ENCODE measurements at regions not wholly inside any gene's neighbourhood (a gene's known extent, or its start where the extent isn't known, plus 50 kb on each side); places are given as distances from the start of the nearest gene placed in this dataset.

DNA sequence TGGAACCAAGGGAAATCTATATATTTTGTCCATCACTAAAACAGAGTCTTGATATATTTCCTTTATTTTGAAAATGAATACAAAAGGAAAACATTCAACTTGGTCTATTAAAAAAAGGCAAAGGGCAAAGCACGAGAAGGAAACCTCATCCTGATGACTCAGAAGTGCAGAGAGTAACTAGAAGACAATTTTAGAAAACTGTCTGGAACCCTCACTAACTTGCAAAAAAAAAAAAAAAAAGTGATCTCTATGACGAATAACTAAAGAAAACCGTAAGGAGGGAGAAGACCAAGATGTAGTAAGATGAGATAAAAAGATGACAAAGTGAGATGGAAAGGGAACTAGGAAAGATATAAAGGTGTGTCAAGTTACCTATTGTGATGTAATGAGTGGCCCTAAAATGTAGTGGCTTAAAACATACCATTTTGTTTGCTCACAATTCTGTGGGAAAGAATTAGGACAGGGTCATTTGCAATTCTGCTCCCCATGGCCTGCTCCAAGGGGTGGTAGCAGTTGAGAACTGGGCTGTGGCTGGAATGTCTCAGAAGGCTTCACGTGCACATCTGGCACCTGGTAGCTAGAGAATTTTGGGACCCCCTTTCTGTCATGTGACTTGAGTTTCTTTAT lies 303.0 kb downstream of the DYSF start:
- Histone ChIP-seq H3K27me3 (replicated peaks; ENCODE audit: insufficient read depth, low read length) (no peaks in the 10 kb centered on the region), H3K79me2 (ENCODE audit: low read length) (no peaks in the 10 kb centered on the region), H3K4me2 (ENCODE audit: low read depth, low read length) (no peak overlapping the region), H3K9me2 (replicated peaks; ENCODE audit: insufficient read depth, low read length) (no peaks in the 10 kb centered on the region), H3K36me3 (replicated peaks; ENCODE audit: insufficient read depth, low read length) (no peaks in the 10 kb centered on the region), H3F3A (ENCODE audit: insufficient read depth, low read length) (no peaks in the 10 kb centered on the region), H3K27ac (ENCODE audit: low read length) (no peak overlapping the region), H3K4me3 (ENCODE audit: low read length) (no peak overlapping the region), H4K20me1 (ENCODE audit: insufficient read depth, low read length) (no peaks in the 10 kb centered on the region), H3K4me1 (ENCODE audit: low read length) (no peaks in the 10 kb centered on the region), H3K9ac (ENCODE audit: low read length) (no peak overlapping the region), H2AFZ (ENCODE audit: low read length) (no peak overlapping the region), H3K9me3 (replicated peaks; ENCODE audit: insufficient read depth, low read length) (no peaks in the 10 kb centered on the region)
- TF ChIP-seq, protein P1, sequence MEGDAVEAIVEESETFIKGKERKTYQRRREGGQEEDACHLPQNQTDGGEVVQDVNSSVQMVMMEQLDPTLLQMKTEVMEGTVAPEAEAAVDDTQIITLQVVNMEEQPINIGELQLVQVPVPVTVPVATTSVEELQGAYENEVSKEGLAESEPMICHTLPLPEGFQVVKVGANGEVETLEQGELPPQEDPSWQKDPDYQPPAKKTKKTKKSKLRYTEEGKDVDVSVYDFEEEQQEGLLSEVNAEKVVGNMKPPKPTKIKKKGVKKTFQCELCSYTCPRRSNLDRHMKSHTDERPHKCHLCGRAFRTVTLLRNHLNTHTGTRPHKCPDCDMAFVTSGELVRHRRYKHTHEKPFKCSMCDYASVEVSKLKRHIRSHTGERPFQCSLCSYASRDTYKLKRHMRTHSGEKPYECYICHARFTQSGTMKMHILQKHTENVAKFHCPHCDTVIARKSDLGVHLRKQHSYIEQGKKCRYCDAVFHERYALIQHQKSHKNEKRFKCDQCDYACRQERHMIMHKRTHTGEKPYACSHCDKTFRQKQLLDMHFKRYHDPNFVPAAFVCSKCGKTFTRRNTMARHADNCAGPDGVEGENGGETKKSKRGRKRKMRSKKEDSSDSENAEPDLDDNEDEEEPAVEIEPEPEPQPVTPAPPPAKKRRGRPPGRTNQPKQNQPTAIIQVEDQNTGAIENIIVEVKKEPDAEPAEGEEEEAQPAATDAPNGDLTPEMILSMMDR (IDR thresholded peaks at IDR 0.05; ENCODE audit: low read length) = no peak
- TF ChIP-seq EZH2 (optimal IDR thresholded peaks at IDR 0.05; ENCODE audit: low read depth, low read length) (no peak), EZH2phosphoT487 (IDR thresholded peaks at IDR 0.05; ENCODE audit: low read length) (no peak)
- no peak for DNase-seq

DNA sequence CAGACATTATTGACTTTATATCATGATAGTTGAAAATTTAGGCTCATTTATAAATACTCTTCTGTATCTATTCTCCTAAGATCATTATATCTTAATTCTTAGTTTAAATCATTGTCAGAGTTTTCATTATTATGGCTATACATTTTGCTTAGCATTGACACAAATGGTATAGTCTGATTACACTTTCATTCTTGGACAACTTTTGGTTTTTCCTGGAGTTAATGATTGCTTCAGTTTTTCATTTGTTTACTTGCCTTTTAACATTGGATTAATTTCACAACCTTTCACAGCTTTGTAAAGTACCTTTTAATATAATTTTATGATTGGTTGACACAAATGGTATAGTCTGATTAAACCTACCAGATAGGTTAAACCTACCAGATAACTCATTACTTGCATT lies 298.2 kb downstream of the DYSF start:
- H3K9ac ChIP-seq (ENCODE audit: low read length) = no peak overlapping the region
- DNase-seq = no peak
- no peaks in the 10 kb centered on the region for H3K4me1 ChIP-seq (ENCODE audit: low read length)
- no peak overlapping the region for H2AFZ ChIP-seq (ENCODE audit: low read length)
- H3K9me2 ChIP-seq (replicated peaks; ENCODE audit: insufficient read depth, low read length) = no peaks in the 10 kb centered on the region
- H3K4me2 ChIP-seq (ENCODE audit: low read depth, low read length) = no peak overlapping the region
- no peaks in the 10 kb centered on the region for H3K79me2 ChIP-seq (ENCODE audit: low read length)
- no peaks in the 10 kb centered on the region for H3K36me3 ChIP-seq (replicated peaks; ENCODE audit: insufficient read depth, low read length)
- H3K27me3 ChIP-seq (replicated peaks; ENCODE audit: insufficient read depth, low read length) = no peaks in the 10 kb centered on the region
- no peak overlapping the region for H3K4me3 ChIP-seq (ENCODE audit: low read length)
- H3K9me3 ChIP-seq (replicated peaks; ENCODE audit: insufficient read depth, low read length) = no peaks in the 10 kb centered on the region
- no peak for TF ChIP-seq EZH2phosphoT487 (IDR thresholded peaks at IDR 0.05; ENCODE audit: low read length)
- TF ChIP-seq EZH2 (optimal IDR thresholded peaks at IDR 0.05; ENCODE audit: low read depth, low read length) = no peak
- TF ChIP-seq, protein P1 (IDR thresholded peaks at IDR 0.05; ENCODE audit: low read length) = no peak
- H3K27ac ChIP-seq (ENCODE audit: low read length) = no peak overlapping the region
- no peaks in the 10 kb centered on the region for H4K20me1 ChIP-seq (ENCODE audit: insufficient read depth, low read length)
- H3F3A ChIP-seq (ENCODE audit: insufficient read depth, low read length) = no peaks in the 10 kb centered on the region

DNA sequence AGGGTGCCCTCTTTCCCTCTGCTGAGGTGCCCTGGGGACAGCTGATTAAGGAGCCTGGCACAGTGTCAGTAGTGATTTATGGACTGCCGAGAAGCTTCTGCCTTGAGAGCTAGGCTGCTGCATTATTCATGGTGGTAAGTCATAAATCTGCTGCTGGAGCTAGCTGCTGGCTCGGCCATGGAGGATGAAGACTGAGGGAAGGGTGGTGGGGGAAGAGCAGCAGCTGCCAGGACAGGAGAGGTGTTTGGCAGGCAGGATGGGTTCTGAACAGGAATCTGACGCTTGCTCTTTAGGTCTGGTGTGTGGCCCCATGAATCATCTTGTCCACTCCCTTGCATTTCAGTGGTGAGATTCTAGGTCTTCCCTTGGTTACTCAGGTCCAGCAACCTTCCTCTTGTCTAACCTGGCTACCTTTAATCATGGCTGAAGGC lies 296.3 kb downstream of the DYSF start:
- DNase-seq = no peak
- H3K27me3 ChIP-seq (replicated peaks; ENCODE audit: insufficient read depth, low read length) = no peaks in the 10 kb centered on the region
- no peaks in the 10 kb centered on the region for H3K36me3 ChIP-seq (replicated peaks; ENCODE audit: insufficient read depth, low read length)
- H3K4me2 ChIP-seq (ENCODE audit: low read depth, low read length) = no peak overlapping the region
- H2AFZ ChIP-seq (ENCODE audit: low read length) = no peak overlapping the region
- H3K4me1 ChIP-seq (ENCODE audit: low read length) = no peaks in the 10 kb centered on the region
- H3K79me2 ChIP-seq (ENCODE audit: low read length) = no peaks in the 10 kb centered on the region
- no peaks in the 10 kb centered on the region for H3K9me2 ChIP-seq (replicated peaks; ENCODE audit: insufficient read depth, low read length)
- TF ChIP-seq EZH2 (optimal IDR thresholded peaks at IDR 0.05; ENCODE audit: low read depth, low read length) (no peak), EZH2phosphoT487 (IDR thresholded peaks at IDR 0.05; ENCODE audit: low read length) (no peak)
- TF ChIP-seq, protein P1 (IDR thresholded peaks at IDR 0.05; ENCODE audit: low read length) = no peak
- H3K9me3 ChIP-seq (replicated peaks; ENCODE audit: insufficient read depth, low read length) = no peaks in the 10 kb centered on the region
- H3K9ac ChIP-seq (ENCODE audit: low read length) = no peak overlapping the region
- H3F3A ChIP-seq (ENCODE audit: insufficient read depth, low read length) = no peaks in the 10 kb centered on the region
- no peak overlapping the region for H3K4me3 ChIP-seq (ENCODE audit: low read length)
- H3K27ac ChIP-seq (ENCODE audit: low read length) = no peak overlapping the region
- no peaks in the 10 kb centered on the region for H4K20me1 ChIP-seq (ENCODE audit: insufficient read depth, low read length)

Measured in MM.1S (cell line).